GM18519 (cell line): ENCODE measurements at regions not wholly inside any gene's neighbourhood (a gene's known extent, or its start where the extent isn't known, plus 50 kb on each side); places are given as distances from the start of the nearest gene placed in this dataset.
A peak's percentile ranks its signal among the peaks of the same experiment; 100 is the strongest.

ENCODE experiments used
- ATAC-seq: cut with Tn5 transposase; IDR thresholded peaks from one replicate; pipeline ENCODE4 v1.9.1; 2021; ENCODE audit warnings: mild to moderate bottlenecking, moderate library complexity; ENCODE audit not compliant: unreplicated experiment, low FRiP score

GRCh38 chr7:121575194-121575765, 179.2 kb upstream of the FAM3C start:
- no peak for ATAC-seq

GRCh38 chr7:121574109-121574508, 178.0 kb upstream of the FAM3C start:
- ATAC-seq, result no peak

- no peak for ATAC-seq
Observed at GRCh38 chr7:121572615-121573014, 176.5 kb upstream of the FAM3C start.

GRCh38 chr7:121570365-121570764, 174.3 kb upstream of the FAM3C start:
- ATAC-seq, result no peak

GRCh38 chr7:121563177-121563576, 167.1 kb upstream of the FAM3C start:
- ATAC-seq, result no peak

GRCh38 chr7:121562259-121562658, 166.2 kb upstream of the FAM3C start:
- no peak for ATAC-seq

GRCh38 chr7:121561717-121562116, 165.6 kb upstream of the FAM3C start:
- ATAC-seq, result no peak

- ATAC-seq, result no peak
Observed at GRCh38 chr7:121560267-121560990, 164.3 kb upstream of the FAM3C start.

- no peak for ATAC-seq
Observed at GRCh38 chr7:121558288-121558687, 162.2 kb upstream of the FAM3C start.

GRCh38 chr7:121557034-121557892, 161.2 kb upstream of the FAM3C start:
- ATAC-seq, result no peak

GRCh38 chr7:121555558-121555957, 159.4 kb upstream of the FAM3C start:
- no peak for ATAC-seq

- peak; percentile 79 for ATAC-seq
Observed at GRCh38 chr7:121547544-121548092, 151.5 kb upstream of the FAM3C start.

GRCh38 chr7:121546632-121547543, 150.8 kb upstream of the FAM3C start:
- no peak for ATAC-seq

GRCh38 chr7:121545418-121545817, 149.3 kb upstream of the FAM3C start:
- no peak for ATAC-seq

- ATAC-seq, result peak; percentile 63
Observed at GRCh38 chr7:121544726-121545125, 148.6 kb upstream of the FAM3C start.

GRCh38 chr7:121544238-121544637, 148.1 kb upstream of the FAM3C start:
- ATAC-seq, result no peak

- no peak for ATAC-seq
Observed at GRCh38 chr7:121541457-121541856, 145.3 kb upstream of the FAM3C start.

GRCh38 chr7:121540138-121540537, 144.0 kb upstream of the FAM3C start:
- no peak for ATAC-seq

GRCh38 chr7:121537031-121537430, 140.9 kb upstream of the FAM3C start:
- ATAC-seq, result no peak
